ENCODE measurements at regions not wholly inside any gene's neighbourhood (a gene's known extent, or its start where the extent isn't known, plus 50 kb on each side); places are given as distances from the start of the nearest gene placed in this dataset.

DNA sequence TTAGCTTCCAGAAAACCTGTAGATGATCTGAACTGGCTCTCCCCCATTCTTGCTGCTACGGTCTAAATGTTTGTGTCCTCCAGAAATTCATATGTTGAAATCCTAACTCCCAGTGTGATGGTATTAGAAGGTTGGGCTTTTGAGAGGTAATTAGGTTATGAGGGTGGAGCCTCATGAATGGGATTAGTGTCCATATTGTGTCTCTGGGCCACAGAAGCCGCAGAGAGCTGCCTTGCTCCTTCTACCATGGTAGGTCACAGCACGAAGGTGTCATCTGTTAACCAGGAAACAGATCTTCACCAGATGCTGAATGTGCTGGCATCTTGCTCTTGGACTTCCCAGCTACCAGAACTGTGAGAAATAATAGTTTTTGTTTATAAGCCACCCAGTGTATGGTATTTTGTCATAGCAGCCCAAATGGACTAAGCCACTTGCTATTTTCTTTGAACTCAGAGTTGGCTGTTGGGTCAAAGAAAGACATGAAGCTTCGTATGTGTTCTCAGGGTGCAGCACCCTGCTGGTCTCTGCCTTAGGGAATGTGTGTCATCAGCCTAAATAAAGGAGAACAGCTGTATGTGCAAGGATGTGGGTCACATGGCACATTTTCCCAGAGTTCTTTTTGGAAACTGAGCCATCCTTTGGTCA is 317.5 kb upstream of the SLCO3A1 start:
- no peak overlapping the region for H3K4me3 ChIP-seq (ENCODE audit: low read length)
- no peak for DNase-seq (ENCODE audit: low read depth, low spot score)

DNA sequence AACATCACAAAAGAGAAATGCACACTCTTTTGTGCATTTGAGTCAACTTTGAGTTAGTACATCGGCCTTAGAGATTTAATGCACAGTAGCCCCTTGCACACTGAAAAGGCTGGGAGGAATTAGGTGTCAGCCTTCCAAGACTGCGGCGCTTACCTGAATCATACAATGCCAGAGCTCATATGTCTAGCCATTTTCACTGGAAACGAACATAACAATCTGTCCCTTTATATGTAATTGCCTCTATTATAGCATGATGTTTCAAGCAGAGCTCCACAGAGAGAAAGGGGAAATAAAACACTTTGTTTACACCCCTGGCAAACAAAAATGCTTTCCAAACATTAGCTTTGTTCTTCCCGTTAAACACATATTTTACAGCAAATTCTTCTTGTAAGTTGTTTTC is 315.7 kb upstream of the SLCO3A1 start:
- H3K4me3 ChIP-seq (ENCODE audit: low read length), result no peak overlapping the region
- no peak for DNase-seq (ENCODE audit: low read depth, low spot score)

DNA sequence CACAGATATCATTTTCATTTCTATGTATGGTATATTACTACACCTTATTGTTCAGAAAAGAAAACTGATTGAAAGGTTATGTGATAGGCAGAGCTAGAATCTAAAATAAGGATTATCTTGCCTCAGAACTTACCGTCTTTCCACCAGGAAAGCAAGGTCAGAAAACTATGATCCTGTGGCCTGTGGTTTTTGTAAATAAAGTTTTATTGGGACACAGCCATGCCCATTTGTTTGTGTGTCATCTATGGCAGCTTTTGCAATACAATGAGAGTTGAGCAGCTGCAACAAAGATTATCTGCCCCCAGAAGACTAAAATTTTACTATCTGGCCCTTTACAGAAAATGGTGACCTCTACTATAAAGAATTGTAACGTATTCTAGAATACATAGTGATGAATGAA is 314.7 kb upstream of the SLCO3A1 start:
- no peak for DNase-seq (ENCODE audit: low read depth, low spot score)
- H3K4me3 ChIP-seq (ENCODE audit: low read length), result no peak overlapping the region

DNA sequence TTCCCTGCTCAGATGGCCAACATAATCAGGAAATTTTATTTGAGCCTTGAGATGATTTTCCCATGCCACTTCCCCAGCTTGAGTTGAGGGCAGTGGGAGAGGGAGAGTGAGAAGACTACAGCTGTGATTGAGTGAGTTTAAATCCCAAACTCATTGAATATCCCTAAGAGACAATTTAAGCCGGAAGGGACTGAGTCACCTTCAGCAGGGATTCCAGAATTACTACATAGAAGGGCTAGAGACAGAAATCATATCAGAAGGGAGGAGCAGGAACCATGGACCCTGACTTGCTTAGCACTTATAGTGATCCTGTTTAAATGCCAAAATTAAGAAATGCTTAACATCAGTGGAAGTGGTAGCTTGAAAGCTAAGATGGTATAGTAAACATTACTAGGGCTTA is 312.2 kb upstream of the SLCO3A1 start:
- no peak for DNase-seq (ENCODE audit: low read depth, low spot score)
- H3K4me3 ChIP-seq (ENCODE audit: low read length), result no peak overlapping the region

DNA sequence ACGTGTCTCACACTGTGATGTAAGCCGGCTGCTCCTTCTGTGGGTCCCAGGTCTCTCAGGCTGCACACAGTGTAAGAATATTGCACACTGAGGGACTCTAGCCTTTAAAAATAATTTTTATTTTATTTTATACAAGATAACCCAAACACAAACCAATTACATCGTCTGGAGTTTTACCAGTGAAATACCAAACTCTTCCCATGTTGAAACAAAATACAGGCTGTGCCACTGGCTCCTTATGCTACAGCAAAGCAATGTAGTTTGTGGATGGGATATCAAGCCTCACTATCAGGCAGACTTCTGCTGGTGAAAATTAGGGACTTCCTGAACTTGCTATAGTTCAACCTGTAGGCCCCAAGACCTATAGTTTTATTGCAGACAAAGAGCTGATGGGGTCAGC is 311.3 kb upstream of the SLCO3A1 start:
- no peak overlapping the region for H3K4me3 ChIP-seq (ENCODE audit: low read length)
- no peak for DNase-seq (ENCODE audit: low read depth, low spot score)

DNA sequence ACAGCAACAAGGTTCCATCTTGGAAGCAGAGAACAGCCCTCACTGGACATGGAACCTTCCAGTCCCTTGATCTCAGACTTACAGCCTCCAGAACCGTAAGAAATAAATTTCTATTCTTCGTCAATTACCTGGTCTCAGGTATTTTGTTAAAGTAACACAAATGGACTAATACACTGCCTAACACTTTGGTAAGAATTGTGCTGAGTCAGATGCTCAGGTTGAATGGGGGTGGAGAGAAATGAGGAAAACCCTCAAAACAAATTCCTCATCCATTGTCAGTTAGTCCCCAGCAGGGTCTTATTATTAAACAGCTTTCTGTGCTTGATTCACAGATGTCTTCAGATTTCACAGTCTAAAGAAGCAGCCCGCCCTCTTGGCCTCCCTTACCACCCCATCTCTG is 306.2 kb upstream of the SLCO3A1 start:
- no peak for DNase-seq (ENCODE audit: low read depth, low spot score)
- no peak overlapping the region for H3K4me3 ChIP-seq (ENCODE audit: low read length)

DNA sequence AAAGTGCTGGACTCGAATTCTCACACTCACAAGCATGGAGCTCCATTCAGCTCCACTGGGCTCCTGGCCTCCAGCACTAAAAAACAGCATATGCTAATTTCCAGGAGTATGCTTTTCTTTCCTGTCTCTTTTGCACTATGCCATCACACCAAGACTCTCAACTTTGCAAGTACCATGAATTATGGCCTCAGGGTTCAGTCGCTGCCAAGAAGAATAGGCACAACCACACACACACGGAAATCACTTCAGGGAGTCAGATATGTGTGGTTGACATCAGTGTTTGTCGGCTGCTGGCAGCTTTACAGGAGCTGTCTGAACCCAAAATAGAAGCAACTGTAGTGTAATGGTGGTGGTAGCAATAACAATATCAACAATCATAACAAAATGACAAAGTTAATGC is 305.0 kb upstream of the SLCO3A1 start:
- no peak for DNase-seq (ENCODE audit: low read depth, low spot score)
- H3K4me3 ChIP-seq (ENCODE audit: low read length), result no peak overlapping the region

DNA sequence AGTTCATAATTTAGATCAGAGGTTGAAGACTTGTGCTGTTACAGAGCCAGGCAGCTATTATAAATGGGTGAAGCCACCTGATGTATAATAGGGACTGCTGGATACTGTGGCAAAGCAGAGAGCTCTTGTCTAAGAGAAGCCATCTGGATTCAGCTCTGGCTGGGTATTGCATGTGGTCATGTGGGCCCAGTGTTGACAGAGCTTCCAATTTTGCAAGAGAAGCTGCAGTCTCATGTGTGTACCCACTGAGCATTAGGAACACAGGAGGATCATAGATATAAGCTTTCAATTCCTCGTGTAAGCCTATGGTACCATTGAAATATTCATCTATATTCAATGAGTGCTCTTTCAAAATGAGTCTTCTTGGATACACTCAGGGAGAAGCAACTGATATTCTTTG is 303.9 kb upstream of the SLCO3A1 start:
- no peak for DNase-seq (ENCODE audit: low read depth, low spot score)
- H3K4me3 ChIP-seq (ENCODE audit: low read length), result no peak overlapping the region

DNA sequence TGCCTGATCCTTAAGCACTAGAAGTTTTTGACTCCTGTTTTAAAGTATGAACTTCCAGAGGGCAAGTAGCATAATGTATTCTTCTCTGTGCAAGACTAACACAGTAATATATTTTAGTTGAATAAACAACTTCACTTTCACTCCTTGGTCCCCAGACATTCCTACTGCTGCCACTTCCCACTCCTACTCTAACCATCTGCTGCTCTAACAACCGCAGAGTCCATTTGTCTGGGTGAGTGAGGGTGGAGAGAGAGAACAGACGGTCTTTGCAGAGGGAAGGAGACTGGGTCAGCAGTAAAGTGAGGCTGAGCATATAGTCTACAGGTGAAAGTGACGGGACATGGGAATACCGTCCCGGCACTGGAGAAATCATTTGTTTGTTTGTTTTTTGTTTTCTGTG is 301.0 kb upstream of the SLCO3A1 start:
- no peak overlapping the region for H3K4me3 ChIP-seq (ENCODE audit: low read length)
- no peak for DNase-seq (ENCODE audit: low read depth, low spot score)

DNA sequence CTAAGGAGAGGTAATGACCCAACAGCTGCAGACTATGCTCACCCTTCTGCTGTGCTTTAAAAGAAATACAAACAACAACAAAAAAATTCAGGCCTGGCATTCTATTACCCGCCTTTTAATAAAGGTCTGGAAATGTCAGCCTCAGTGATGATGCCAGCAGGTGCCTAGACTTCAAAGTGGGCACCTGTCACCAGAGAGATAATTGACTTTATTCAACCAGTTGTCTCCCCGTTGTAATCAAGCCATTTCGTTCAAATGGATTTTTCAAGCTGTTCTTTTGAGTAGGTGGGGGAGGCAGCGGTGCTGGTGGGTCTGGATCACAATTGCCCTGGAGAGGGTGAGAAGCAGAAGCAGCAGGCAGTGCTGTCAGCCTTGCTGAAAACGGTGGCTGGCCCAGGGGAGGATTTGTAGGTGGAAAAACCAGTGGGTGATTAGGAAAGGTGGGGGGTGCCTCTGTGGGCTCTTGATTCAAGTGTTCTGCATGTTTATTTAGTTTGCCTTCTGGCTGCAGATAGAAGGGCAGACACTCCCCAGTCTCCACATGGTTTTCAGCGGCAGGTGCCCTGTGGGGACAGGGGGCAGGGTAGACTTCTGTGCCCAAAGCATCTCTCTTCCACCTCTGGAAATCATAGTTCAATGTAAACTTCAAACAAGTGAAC is 300.2 kb upstream of the SLCO3A1 start:
- DNase-seq (ENCODE audit: low read depth, low spot score), result no peak
- no peak overlapping the region for H3K4me3 ChIP-seq (ENCODE audit: low read length)

DNA sequence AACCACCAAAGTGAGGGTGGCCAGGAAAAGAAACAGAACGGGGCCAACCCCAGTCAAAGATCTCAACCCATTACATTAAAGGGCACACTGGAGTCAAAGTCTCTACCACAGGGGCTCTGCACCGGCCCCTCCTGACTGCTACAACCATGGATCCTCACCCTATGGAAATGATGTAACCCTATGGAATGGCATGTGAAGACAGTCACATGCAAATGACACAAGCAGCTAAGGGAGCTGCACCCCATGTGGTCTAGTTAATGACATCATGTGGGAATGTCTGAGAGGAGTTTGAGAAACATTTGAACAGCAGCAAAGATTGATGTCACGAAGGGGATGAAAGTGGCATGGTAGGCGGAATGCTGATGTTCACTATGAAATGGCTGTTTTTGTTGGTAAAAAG is 298.2 kb upstream of the SLCO3A1 start:
- no peak overlapping the region for H3K4me3 ChIP-seq (ENCODE audit: low read length)
- DNase-seq (ENCODE audit: low read depth, low spot score), result no peak

DNA sequence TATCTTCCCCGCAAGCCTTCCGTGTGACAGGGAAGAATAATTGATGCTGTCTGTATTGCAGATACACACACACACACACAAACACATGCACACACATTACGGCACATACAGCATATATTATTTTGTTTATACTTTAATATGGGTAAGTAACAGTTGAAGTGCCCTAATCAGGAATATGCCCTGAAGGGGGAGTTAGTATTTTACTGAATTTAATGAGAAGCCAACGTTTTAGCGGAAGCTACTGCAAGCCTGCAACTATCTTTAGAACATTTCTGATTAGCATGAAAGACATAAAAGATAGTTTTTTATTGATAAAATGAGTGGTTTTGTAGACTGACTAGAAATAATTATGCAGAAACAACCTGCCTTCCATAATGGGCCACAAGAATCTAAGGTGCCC is 296.6 kb upstream of the SLCO3A1 start:
- DNase-seq (ENCODE audit: low read depth, low spot score), result no peak
- H3K4me3 ChIP-seq (ENCODE audit: low read length), result no peak overlapping the region

DNA sequence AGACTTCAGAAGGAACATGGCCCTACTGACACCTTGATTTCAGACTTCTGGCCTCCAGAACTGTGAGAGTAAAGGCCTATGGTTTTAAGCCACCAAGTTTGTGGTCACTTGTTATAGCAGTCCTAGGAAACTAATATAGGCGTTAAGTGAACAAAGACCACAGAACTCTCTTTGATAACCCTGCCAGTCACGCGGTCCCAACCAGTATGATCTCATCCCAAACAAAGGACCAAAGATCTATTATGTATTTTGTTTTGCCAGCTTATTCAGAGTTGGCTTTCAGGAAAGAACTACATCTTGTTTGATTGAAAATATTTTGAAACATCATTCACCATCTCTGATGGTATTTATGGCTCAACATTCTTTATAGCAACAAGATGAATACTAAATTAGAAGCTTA is 294.4 kb upstream of the SLCO3A1 start:
- no peak overlapping the region for H3K4me3 ChIP-seq (ENCODE audit: low read length)
- DNase-seq (ENCODE audit: low read depth, low spot score), result no peak

DNA sequence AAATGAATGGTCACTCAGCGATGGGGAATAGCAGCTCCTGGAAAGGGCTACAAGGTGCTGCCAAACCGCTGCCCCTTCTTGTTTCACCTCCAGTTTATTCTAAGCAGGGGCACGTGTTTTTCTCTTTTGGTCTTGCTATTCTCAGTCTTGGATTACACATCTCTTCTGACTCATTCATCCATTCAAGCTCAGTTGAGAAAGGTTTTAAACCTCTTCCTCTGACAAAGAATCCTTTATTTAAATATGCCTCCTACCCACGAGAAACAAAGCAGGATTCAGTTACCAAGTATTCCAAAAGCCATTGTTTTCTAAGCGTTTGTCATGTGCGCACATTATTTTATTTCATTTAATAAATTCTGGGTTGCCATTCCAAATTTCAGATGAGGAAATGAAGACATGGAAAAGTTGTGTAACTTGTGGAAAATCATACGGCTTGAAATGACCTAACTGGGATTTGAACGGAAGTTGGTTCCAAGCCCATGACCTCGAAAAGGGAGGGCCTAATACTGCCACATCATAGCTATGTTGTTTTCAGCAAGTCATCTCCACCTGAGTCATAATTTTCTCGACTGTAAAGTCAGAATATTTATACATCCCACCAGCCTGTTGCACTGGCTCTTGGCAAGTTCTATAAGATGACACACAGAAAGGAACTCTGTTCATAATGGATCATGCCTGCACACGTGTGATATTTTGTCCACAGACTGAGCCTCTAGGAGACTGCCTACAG is 292.0 kb upstream of the SLCO3A1 start:
- no peak for DNase-seq (ENCODE audit: low read depth, low spot score)
- H3K4me3 ChIP-seq (ENCODE audit: low read length), result no peak overlapping the region

DNA sequence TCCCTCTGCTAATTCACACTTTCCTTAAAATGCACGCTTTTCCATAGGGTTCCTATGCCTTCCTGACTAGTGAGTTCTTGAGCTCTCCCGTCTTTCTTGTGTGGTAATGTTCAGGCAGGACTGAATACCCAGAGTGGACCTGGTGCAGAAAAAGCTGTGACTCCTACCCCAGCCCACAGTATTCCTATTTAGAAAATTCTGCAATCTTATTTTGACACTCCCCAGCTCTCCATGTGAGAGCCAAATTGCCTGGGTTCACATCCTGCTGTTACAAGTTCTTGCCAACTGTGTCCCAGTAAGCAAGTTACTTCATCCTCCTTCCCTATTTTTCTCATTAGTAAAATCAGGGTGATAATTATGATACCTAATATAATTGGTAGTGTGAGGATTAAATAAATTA is 290.8 kb upstream of the SLCO3A1 start:
- H3K4me3 ChIP-seq (ENCODE audit: low read length), result no peak overlapping the region
- DNase-seq (ENCODE audit: low read depth, low spot score), result no peak

DNA sequence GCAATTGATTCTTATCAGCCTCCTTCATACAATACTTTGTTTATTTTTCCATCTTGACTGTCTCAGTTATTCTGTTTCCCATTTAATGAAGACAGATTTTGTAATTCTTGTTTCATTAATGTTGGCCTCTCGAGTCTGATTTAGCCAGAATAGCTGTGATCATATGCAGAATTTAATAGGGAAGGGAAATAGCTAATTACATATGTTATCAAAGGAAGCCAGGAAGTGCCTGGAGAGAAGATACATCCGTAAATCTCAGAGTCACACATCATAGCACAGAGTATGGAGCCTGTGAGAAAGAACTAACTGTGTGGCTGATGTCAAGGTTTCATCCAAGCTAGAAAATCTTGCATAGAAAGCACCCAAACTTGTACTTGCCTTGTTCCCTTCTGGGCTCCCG is 288.9 kb upstream of the SLCO3A1 start:
- DNase-seq (ENCODE audit: low read depth, low spot score), result no peak
- no peak overlapping the region for H3K4me3 ChIP-seq (ENCODE audit: low read length)

DNA sequence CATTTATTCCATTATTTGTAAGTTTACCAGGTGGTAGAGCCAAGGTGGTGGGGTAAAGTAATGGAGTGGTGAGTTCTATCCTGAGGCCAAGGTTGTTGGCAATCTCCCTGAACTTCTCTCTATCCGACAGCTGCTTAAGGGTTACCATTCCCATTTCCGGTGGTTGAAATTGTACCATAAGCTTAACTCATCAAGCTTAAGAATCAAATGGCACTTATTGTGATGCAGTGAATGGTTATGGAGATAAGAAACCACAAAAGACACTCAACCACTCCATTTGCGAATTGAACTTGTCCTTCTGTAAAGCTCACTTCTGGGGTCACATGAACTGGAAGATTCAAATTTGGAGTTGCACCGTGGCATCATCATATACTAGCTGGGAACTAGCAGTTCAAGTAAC is 287.4 kb upstream of the SLCO3A1 start:
- H3K4me3 ChIP-seq (ENCODE audit: low read length), result no peak overlapping the region
- DNase-seq (ENCODE audit: low read depth, low spot score), result peak; percentile 84

DNA sequence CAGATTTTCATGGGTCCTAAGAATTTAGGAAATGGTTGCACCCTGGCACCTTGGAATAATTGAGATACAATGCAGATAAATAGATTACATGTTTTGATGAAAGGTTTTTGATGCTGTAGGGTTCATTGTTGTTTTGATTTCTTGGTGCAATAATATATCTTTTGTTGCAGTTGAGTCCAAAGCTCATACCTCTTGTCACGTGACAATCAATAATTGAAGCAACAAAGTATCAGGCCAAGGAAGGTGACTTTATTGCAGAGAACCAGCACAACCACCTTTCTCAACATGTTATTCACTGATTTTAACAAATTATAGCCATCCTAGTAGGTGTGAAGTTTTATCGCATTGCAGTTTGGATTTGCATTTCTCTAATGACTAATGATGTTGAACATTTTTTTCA is 285.5 kb upstream of the SLCO3A1 start:
- H3K4me3 ChIP-seq (ENCODE audit: low read length), result no peak overlapping the region
- no peak for DNase-seq (ENCODE audit: low read depth, low spot score)

DNA sequence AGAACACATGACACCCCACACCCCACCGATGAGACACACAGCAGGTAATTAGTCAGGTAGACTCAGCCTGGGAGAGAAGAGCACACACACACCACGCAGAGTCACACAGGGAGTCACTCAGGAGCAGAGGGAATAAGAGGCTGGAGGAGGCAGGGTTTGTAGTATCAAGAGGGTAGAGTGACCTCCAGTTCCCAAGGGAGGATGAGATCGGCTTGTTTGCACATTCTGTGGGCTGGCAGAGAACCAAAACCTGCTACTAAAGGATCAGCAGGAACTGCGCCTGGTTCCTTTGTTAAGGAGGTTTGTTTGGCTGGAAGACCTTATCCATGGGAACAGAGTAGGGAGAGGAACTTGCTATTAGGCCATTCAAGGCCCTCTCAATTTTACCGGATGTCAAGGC is 281.4 kb upstream of the SLCO3A1 start:
- H3K4me3 ChIP-seq (ENCODE audit: low read length), result no peak overlapping the region
- DNase-seq (ENCODE audit: low read depth, low spot score), result no peak

DNA sequence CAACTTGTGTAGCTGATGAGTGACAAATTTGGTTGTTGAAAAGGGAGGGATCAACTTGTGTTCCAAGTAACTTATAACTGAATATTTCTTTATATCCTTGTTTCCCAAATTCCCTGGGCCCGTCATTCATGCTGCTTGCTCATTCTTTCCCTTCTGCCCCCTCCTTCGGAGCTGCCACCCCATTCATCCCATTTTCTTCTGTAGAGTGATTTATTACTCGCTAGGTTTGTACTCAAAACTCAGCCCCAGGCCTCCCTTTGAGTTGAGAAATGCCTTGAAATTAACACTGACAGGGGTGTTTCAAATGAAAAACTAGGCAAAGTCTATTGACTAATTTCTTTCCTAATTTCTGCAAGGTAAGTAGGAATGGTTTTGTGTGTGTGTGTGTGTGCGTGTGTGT is 277.4 kb upstream of the SLCO3A1 start:
- no peak for DNase-seq (ENCODE audit: low read depth, low spot score)
- H3K4me3 ChIP-seq (ENCODE audit: low read length), result no peak overlapping the region

DNA sequence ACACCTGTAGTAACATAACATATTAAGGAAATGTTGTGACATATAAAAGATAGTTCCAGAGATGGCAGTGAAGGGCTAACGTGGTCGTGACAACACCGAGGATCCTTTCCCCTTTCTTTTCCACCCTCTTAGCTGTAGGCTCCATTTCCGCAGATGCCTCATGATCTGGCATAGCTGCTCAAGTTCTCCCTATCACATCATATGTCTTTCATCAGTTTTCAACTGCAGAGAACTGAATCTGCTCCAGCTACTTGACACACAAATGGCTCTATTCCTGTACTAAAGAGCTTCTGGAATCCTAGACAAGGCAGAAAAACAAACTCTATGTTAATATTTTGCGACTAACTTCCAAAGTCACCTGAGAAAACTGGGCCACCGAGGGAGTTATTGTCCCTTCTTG is 275.0 kb upstream of the SLCO3A1 start:
- DNase-seq (ENCODE audit: low read depth, low spot score), result no peak
- no peak overlapping the region for H3K4me3 ChIP-seq (ENCODE audit: low read length)
